Activated CD4-positive, alpha-beta memory T cell treated with anti-CD3 and anti-CD28 coated beads, Interleukin-2, amount 10 ng/mL, durations not matched to agents 7 days and 5 days (primary cell): ENCODE measurements at regions not wholly inside any gene's neighbourhood (a gene's known extent, or its start where the extent isn't known, plus 50 kb on each side); places are given as distances from the start of the nearest gene placed in this dataset.

Experiments
- CTCF ChIA-PET: fragments of 350-600 bp; sonication (Branson Sonifier 250); formaldehyde crosslinking; loops from one replicate; lab custom pipeline; 2021; ENCODE audit warnings: antibody characterized with exemption, inconsistent platforms; lab: Charles Lee
- POLR2A ChIA-PET: fragments of 350-600 bp; sonication (Branson Sonifier 250); formaldehyde crosslinking; loops from one replicate; lab custom pipeline; 2021; ENCODE audit warnings: antibody characterized with exemption; lab: Charles Lee
- DNase-seq: peaks from one replicate; pipeline ENCODE4 v3.0.0-alpha.2; 2020
- H3K27ac Mint-ChIP-seq: one replicate; pipeline ENCODE4 v1.8.0; 2021; ENCODE audit warnings: mild to moderate bottlenecking, mixed read lengths
- H3K27me3 Mint-ChIP-seq: one replicate; pipeline ENCODE4 v1.8.0; 2021; ENCODE audit warnings: mixed read lengths
- H3K36me3 Mint-ChIP-seq: one replicate; pipeline ENCODE4 v1.8.0; 2021; ENCODE audit warnings: low read depth, mixed read lengths
- H3K4me1 Mint-ChIP-seq: one replicate; pipeline ENCODE4 v1.8.0; 2021; ENCODE audit warnings: mixed read lengths
- H3K4me3 Mint-ChIP-seq: one replicate; pipeline ENCODE4 v1.8.0; 2021; ENCODE audit warnings: mild to moderate bottlenecking, mixed read lengths
- H3K9me3 Mint-ChIP-seq: one replicate; pipeline ENCODE4 v1.8.0; 2021; ENCODE audit warnings: mixed read lengths

GRCh38 chr12:67748743-67749040 is 100.1 kb downstream of the DYRK2 start:
- no peaks in the 10 kb centered on the region for H3K36me3 Mint-ChIP-seq
- no peaks in the 10 kb centered on the region for H3K9me3 Mint-ChIP-seq
- DNase-seq = no peak
- no peak overlapping the region for H3K4me3 Mint-ChIP-seq
- ChIA-PET POLR2A (no interaction called here), CTCF (no interaction called here)
- no peaks in the 10 kb centered on the region for H3K27me3 Mint-ChIP-seq
- no peak overlapping the region for H3K27ac Mint-ChIP-seq
- no peaks in the 10 kb centered on the region for H3K4me1 Mint-ChIP-seq

GRCh38 chr12:67750513-67751183 is 102.1 kb downstream of the DYRK2 start:
- no peak overlapping the region for H3K27ac Mint-ChIP-seq
- H3K27me3 Mint-ChIP-seq = no peaks in the 10 kb centered on the region
- no peaks in the 10 kb centered on the region for H3K9me3 Mint-ChIP-seq
- H3K4me1 Mint-ChIP-seq = no peaks in the 10 kb centered on the region
- no peak for DNase-seq
- H3K36me3 Mint-ChIP-seq = no peaks in the 10 kb centered on the region
- ChIA-PET POLR2A (no interaction called here), CTCF (no interaction called here)
- H3K4me3 Mint-ChIP-seq = no peak overlapping the region

GRCh38 chr12:67751381-67751928 is 102.9 kb downstream of the DYRK2 start:
- H3K4me1 Mint-ChIP-seq = no peaks in the 10 kb centered on the region
- no peaks in the 10 kb centered on the region for H3K9me3 Mint-ChIP-seq
- no peaks in the 10 kb centered on the region for H3K27me3 Mint-ChIP-seq
- ChIA-PET POLR2A (no interaction called here), CTCF (no interaction called here)
- H3K27ac Mint-ChIP-seq = no peak overlapping the region
- DNase-seq = no peak
- no peak overlapping the region for H3K4me3 Mint-ChIP-seq
- H3K36me3 Mint-ChIP-seq = no peaks in the 10 kb centered on the region

GRCh38 chr12:67752226-67752732 is 103.7 kb downstream of the DYRK2 start:
- H3K4me1 Mint-ChIP-seq = no peaks in the 10 kb centered on the region
- no peak overlapping the region for H3K27ac Mint-ChIP-seq
- ChIA-PET CTCF (no interaction called here), POLR2A (no interaction called here)
- no peaks in the 10 kb centered on the region for H3K9me3 Mint-ChIP-seq
- no peaks in the 10 kb centered on the region for H3K36me3 Mint-ChIP-seq
- H3K4me3 Mint-ChIP-seq = no peak overlapping the region
- no peaks in the 10 kb centered on the region for H3K27me3 Mint-ChIP-seq
- DNase-seq = no peak

GRCh38 chr12:67754933-67755697 is 106.6 kb downstream of the DYRK2 start:
- Mint-ChIP-seq H3K9me3 (no peaks in the 10 kb centered on the region), H3K4me1 (no peaks in the 10 kb centered on the region), H3K4me3 (no peak overlapping the region), H3K36me3 (no peaks in the 10 kb centered on the region), H3K27me3 (no peaks in the 10 kb centered on the region), H3K27ac (no peak overlapping the region)
- no peak for DNase-seq
- POLR2A ChIA-PET = no interaction called here
- CTCF ChIA-PET = no interaction called here

- Mint-ChIP-seq H3K4me1 (no peaks in the 10 kb centered on the region), H3K9me3 (no peaks in the 10 kb centered on the region), H3K36me3 (no peaks in the 10 kb centered on the region), H3K4me3 (no peak overlapping the region), H3K27ac (no peak overlapping the region), H3K27me3 (no peaks in the 10 kb centered on the region)
- CTCF ChIA-PET = no interaction called here
- POLR2A ChIA-PET = no interaction called here
- no peak for DNase-seq
Measured at GRCh38 chr12:67757651-67758050, 109.1 kb downstream of the DYRK2 start.

- H3K9me3 Mint-ChIP-seq = no peaks in the 10 kb centered on the region
- CTCF ChIA-PET = no interaction called here
Measured at GRCh38 chr12:67758119-67758518, 109.6 kb downstream of the DYRK2 start.

GRCh38 chr12:67758521-67758920 is 110.0 kb downstream of the DYRK2 start:
- no peak overlapping the region for H3K4me3 Mint-ChIP-seq
- ChIA-PET CTCF (no interaction called here), POLR2A (no interaction called here)
- H3K27ac Mint-ChIP-seq = no peak overlapping the region
- H3K9me3 Mint-ChIP-seq = no peaks in the 10 kb centered on the region
- no peaks in the 10 kb centered on the region for H3K4me1 Mint-ChIP-seq
- no peak for DNase-seq
- no peaks in the 10 kb centered on the region for H3K27me3 Mint-ChIP-seq
- no peaks in the 10 kb centered on the region for H3K36me3 Mint-ChIP-seq

More at GRCh38 chr12:67758119-67758518, 109.6 kb downstream of the DYRK2 start:
- POLR2A ChIA-PET = no interaction called here
- H3K27me3 Mint-ChIP-seq = no peaks in the 10 kb centered on the region
- no peak overlapping the region for H3K27ac Mint-ChIP-seq
- no peaks in the 10 kb centered on the region for H3K36me3 Mint-ChIP-seq
- H3K4me3 Mint-ChIP-seq = no peak overlapping the region
- DNase-seq = no peak
- no peaks in the 10 kb centered on the region for H3K4me1 Mint-ChIP-seq

GRCh38 chr12:67759829-67760228 is 111.3 kb downstream of the DYRK2 start:
- no peak for DNase-seq
- ChIA-PET POLR2A (no interaction called here), CTCF (no interaction called here)
- Mint-ChIP-seq H3K36me3 (no peaks in the 10 kb centered on the region), H3K27ac (no peak overlapping the region), H3K27me3 (no peaks in the 10 kb centered on the region), H3K4me1 (no peaks in the 10 kb centered on the region), H3K9me3 (no peaks in the 10 kb centered on the region), H3K4me3 (no peak overlapping the region)

- H3K4me3 Mint-ChIP-seq = no peak overlapping the region
- ChIA-PET CTCF (no interaction called here), POLR2A (no interaction called here)
Measured at GRCh38 chr12:67760586-67761275, 112.2 kb downstream of the DYRK2 start.

GRCh38 chr12:67761566-67761965 is 113.0 kb downstream of the DYRK2 start:
- H3K4me3 Mint-ChIP-seq = no peak overlapping the region
- H3K9me3 Mint-ChIP-seq = no peaks in the 10 kb centered on the region
- DNase-seq = no peak
- no peaks in the 10 kb centered on the region for H3K27me3 Mint-ChIP-seq
- H3K4me1 Mint-ChIP-seq = no peaks in the 10 kb centered on the region
- H3K36me3 Mint-ChIP-seq = no peaks in the 10 kb centered on the region
- no peak overlapping the region for H3K27ac Mint-ChIP-seq
- POLR2A ChIA-PET = no interaction called here
- CTCF ChIA-PET = no interaction called here

More at GRCh38 chr12:67760586-67761275, 112.2 kb downstream of the DYRK2 start:
- DNase-seq = no peak
- Mint-ChIP-seq H3K27ac (no peak overlapping the region), H3K36me3 (no peaks in the 10 kb centered on the region), H3K27me3 (no peaks in the 10 kb centered on the region), H3K4me1 (no peaks in the 10 kb centered on the region), H3K9me3 (no peaks in the 10 kb centered on the region)

GRCh38 chr12:67764055-67764454 is 115.5 kb downstream of the DYRK2 start:
- Mint-ChIP-seq H3K9me3 (no peaks in the 10 kb centered on the region), H3K27me3 (no peaks in the 10 kb centered on the region), H3K4me3 (no peak overlapping the region), H3K36me3 (no peaks in the 10 kb centered on the region), H3K4me1 (no peaks in the 10 kb centered on the region), H3K27ac (no peak overlapping the region)
- DNase-seq = no peak
- ChIA-PET POLR2A (no interaction called here), CTCF (no interaction called here)

- DNase-seq = no peak
- CTCF ChIA-PET = no interaction called here
- no peaks in the 10 kb centered on the region for H3K9me3 Mint-ChIP-seq
- POLR2A ChIA-PET = no interaction called here
- H3K4me1 Mint-ChIP-seq = no peaks in the 10 kb centered on the region
- no peaks in the 10 kb centered on the region for H3K36me3 Mint-ChIP-seq
- H3K4me3 Mint-ChIP-seq = no peak overlapping the region
- H3K27me3 Mint-ChIP-seq = no peaks in the 10 kb centered on the region
- no peak overlapping the region for H3K27ac Mint-ChIP-seq
Measured at GRCh38 chr12:67764946-67765619, 116.5 kb downstream of the DYRK2 start.
